ENCODE measurements at regions not wholly inside any gene's neighbourhood (a gene's known extent, or its start where the extent isn't known, plus 50 kb on each side); places are given as distances from the start of the nearest gene placed in this dataset.
"Not testable (repeated sequence)": the region's sequence is repeated elsewhere in the genome, so short reads cannot be mapped to it uniquely, and the experiment has no call there.

GRCh38 chr3:62951880-62952279, 76.7 kb upstream of the CADPS start:
- not testable (repeated sequence) for TF ChIP-seq CTCF (conservative IDR thresholded peaks at IDR 0.05); ZFX (IDR thresholded peaks at IDR 0.05)
